ENCODE measurements at regions not wholly inside any gene's neighbourhood (a gene's known extent, or its start where the extent isn't known, plus 50 kb on each side); places are given as distances from the start of the nearest gene placed in this dataset.

DNA sequence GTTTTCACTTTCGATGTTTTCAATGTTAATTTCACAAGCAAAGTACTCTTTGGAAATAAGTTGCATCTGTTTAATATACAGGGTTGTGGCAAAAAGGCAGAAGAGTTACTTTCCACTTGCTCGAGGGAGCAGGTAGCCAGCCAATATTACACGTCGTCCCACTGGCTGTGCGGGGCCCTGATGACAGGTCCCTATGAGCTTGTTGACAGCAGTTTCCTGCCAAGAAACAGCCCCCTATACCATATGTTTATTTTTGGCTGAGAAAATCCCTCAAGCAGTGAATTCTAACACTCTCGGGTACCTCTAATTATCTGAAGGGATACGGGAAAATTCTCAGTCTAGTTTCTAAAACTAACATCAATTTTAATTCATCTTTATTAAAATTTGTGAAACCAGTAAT lies 116.8 kb upstream of the SGO1 start:
- Histone ChIP-seq H3K36me3 (ENCODE audit: control insufficient read depth, insufficient read depth, low read length) (no peaks in the 10 kb centered on the region), H3K4me1 (ENCODE audit: control insufficient read depth, insufficient read depth, low read length) (no peaks in the 10 kb centered on the region), H2AK9ac (replicated peaks; ENCODE audit: low read depth, low read length, poor library complexity) (no peak overlapping the region), H2BK20ac (ENCODE audit: low read depth, low read length) (no peak overlapping the region), H3K14ac (replicated peaks; ENCODE audit: low read depth, low read length) (no peak overlapping the region), H2BK15ac (ENCODE audit: low read depth, low read length) (no peak overlapping the region), H4K20me1 (ENCODE audit: insufficient read depth, low read length) (no peaks in the 10 kb centered on the region), H3K9me3 (ENCODE audit: control insufficient read depth, insufficient read depth, low read length) (no peaks in the 10 kb centered on the region), H3K27ac (ENCODE audit: insufficient read depth, low read length) (no peak overlapping the region), H3K79me1 (ENCODE audit: low read depth in 1 of 2, low read length in 2 of 2) (no peaks in the 10 kb centered on the region), H3K4ac (ENCODE audit: low read depth, low read length) (no peak overlapping the region), H2BK5ac (ENCODE audit: low read depth, low read length, poor library complexity, severe bottlenecking) (no peak overlapping the region), H2AK5ac (ENCODE audit: low read depth, low read length) (no peak overlapping the region), H3K9me1 (ENCODE audit: insufficient read depth, low read length) (no peaks in the 10 kb centered on the region), H3K9ac (ENCODE audit: low read depth, low read length) (no peak overlapping the region), H4K5ac (ENCODE audit: low read depth, low read length) (no peak overlapping the region), H3K23ac (ENCODE audit: low read depth, low read length) (no peak overlapping the region), H4K91ac (ENCODE audit: insufficient read depth, low read depth, low read length) (no peak overlapping the region), H3K56ac (ENCODE audit: extremely low read depth, insufficient read depth, low read length) (no peak overlapping the region), H4K8ac (ENCODE audit: low read depth in 2 of 2, low read length in 2 of 2) (no peak overlapping the region), H3K4me3 (ENCODE audit: insufficient read depth, low read depth, low read length) (no peak overlapping the region), H2AFZ (replicated peaks; ENCODE audit: low read length, poor library complexity) (no peak overlapping the region), H2BK120ac (ENCODE audit: low read depth, low read length) (no peak overlapping the region), H3K18ac (ENCODE audit: low read depth, low read length) (no peak overlapping the region), H3K27me3 (ENCODE audit: control insufficient read depth, insufficient read depth, low read length) (no peaks in the 10 kb centered on the region), H3K4me2 (ENCODE audit: low read depth, low read length) (no peak overlapping the region)
- ATAC-seq (ENCODE audit: low read depth) (no peak), DNase-seq (no peak)
- BruUV-seq (replicated peaks): no TSS peak
- dilution Hi-C loops (cut with HindIII; ENCODE audit: low sequenced_read_pairs, unreplicated experiment) (no loop called here), intact Hi-C loops (cut with micrococcal nuclease) (no loop called here), in situ Hi-C loops (cut with MboI; ENCODE audit: low sequenced_read_pairs) (no loop called here)
- POLR2A ChIA-PET (ENCODE audit: unreplicated experiment): no interaction called here
- TF ChIP-seq MAZ (IDR thresholded peaks at IDR 0.05; ENCODE audit: borderline replicate concordance, low read depth, low read length): no peak
- TF ChIP-seq RAD21 (IDR thresholded peaks at IDR 0.05; ENCODE audit: low read length): no peak
- no peak for TF ChIP-seq SMC3 (IDR thresholded peaks at IDR 0.05; ENCODE audit: low read depth, low read length)
- TF ChIP-seq NFE2L2 (IDR thresholded peaks at IDR 0.05; ENCODE audit: low read depth, low read length): no peak
- no peak for TF ChIP-seq CHD1 (IDR thresholded peaks at IDR 0.05; ENCODE audit: low read depth, low read length)
- no peak for TF ChIP-seq POLR2A (IDR thresholded peaks at IDR 0.05; ENCODE audit: low read depth, low read length)
- no peak for TF ChIP-seq RCOR1 (IDR thresholded peaks at IDR 0.05; ENCODE audit: insufficient replicate concordance, low read length)
- TF ChIP-seq BHLHE40 (IDR thresholded peaks at IDR 0.05; ENCODE audit: low read depth, low read length): no peak
- TF ChIP-seq RFX5 (IDR thresholded peaks at IDR 0.05; ENCODE audit: low read depth, low read length): no peak
- no peak for TF ChIP-seq MAFK (IDR thresholded peaks at IDR 0.05; ENCODE audit: low read depth, low read length)
- TF ChIP-seq FOS (IDR thresholded peaks at IDR 0.05; ENCODE audit: low read depth, low read length): no peak
- no peak for TF ChIP-seq CEBPB (IDR thresholded peaks at IDR 0.05; ENCODE audit: low read depth, low read length)
- no CpG with 5 or more reads among the region's 7 CpGs for WGBS, 2 experiments (ENCODE audit: extremely low coverage in 2 of 2, insufficient read length in 1 of 2)
- CTCF ChIA-PET: no interaction called here
